ENCODE measurements at regions not wholly inside any gene's neighbourhood (a gene's known extent, or its start where the extent isn't known, plus 50 kb on each side); places are given as distances from the start of the nearest gene placed in this dataset.

GRCh38 chr9:116030517-116030916, 123.1 kb upstream of the PAPPA start:
- Histone ChIP-seq H3K4me3 (ENCODE audit: low read depth in 1 of 2, low read length in 2 of 2) (no peak overlapping the region), H3K27ac (ENCODE audit: low read depth, low read length) (no peak overlapping the region), H3K4me1 (ENCODE audit: control insufficient read depth in 1 of 2, insufficient read depth in 2 of 2, low read length in 2 of 2) (no peaks in the 10 kb centered on the region), H3K9ac (ENCODE audit: low read depth in 1 of 2, low read length in 2 of 2) (no peak overlapping the region), H3K27me3 (ENCODE audit: control insufficient read depth in 1 of 2, insufficient read depth in 2 of 2, low read length in 2 of 2) (no peaks in the 10 kb centered on the region), H3K9me3 (ENCODE audit: control insufficient read depth in 1 of 2, low read length in 2 of 2) (no peaks in the 10 kb centered on the region), H3K36me3 (ENCODE audit: control insufficient read depth in 1 of 2, insufficient read depth in 2 of 2, low read length in 2 of 2) (no peaks in the 10 kb centered on the region)

GRCh38 chr9:116032683-116033440, 120.7 kb upstream of the PAPPA start:
- Histone ChIP-seq H3K27me3 (ENCODE audit: control insufficient read depth in 1 of 2, insufficient read depth in 2 of 2, low read length in 2 of 2) (no peaks in the 10 kb centered on the region), H3K4me3 (ENCODE audit: low read depth in 1 of 2, low read length in 2 of 2) (no peak overlapping the region), H3K27ac (ENCODE audit: low read depth, low read length) (no peak overlapping the region), H3K36me3 (ENCODE audit: control insufficient read depth in 1 of 2, insufficient read depth in 2 of 2, low read length in 2 of 2) (no peaks in the 10 kb centered on the region), H3K9me3 (ENCODE audit: control insufficient read depth in 1 of 2, low read length in 2 of 2) (no peaks in the 10 kb centered on the region), H3K4me1 (ENCODE audit: control insufficient read depth in 1 of 2, insufficient read depth in 2 of 2, low read length in 2 of 2) (no peaks in the 10 kb centered on the region), H3K9ac (ENCODE audit: low read depth in 1 of 2, low read length in 2 of 2) (no peak overlapping the region)

GRCh38 chr9:116039312-116039711, 114.3 kb upstream of the PAPPA start:
- Histone ChIP-seq H3K36me3 (ENCODE audit: control insufficient read depth in 1 of 2, insufficient read depth in 2 of 2, low read length in 2 of 2) (no peaks in the 10 kb centered on the region), H3K4me1 (ENCODE audit: control insufficient read depth in 1 of 2, insufficient read depth in 2 of 2, low read length in 2 of 2) (no peaks in the 10 kb centered on the region), H3K27me3 (ENCODE audit: control insufficient read depth in 1 of 2, insufficient read depth in 2 of 2, low read length in 2 of 2) (no peaks in the 10 kb centered on the region), H3K9ac (ENCODE audit: low read depth in 1 of 2, low read length in 2 of 2) (no peak overlapping the region), H3K9me3 (ENCODE audit: control insufficient read depth in 1 of 2, low read length in 2 of 2) (no peaks in the 10 kb centered on the region), H3K4me3 (ENCODE audit: low read depth in 1 of 2, low read length in 2 of 2) (no peak overlapping the region), H3K27ac (ENCODE audit: low read depth, low read length) (no peak overlapping the region)

GRCh38 chr9:116039893-116040292, 113.7 kb upstream of the PAPPA start:
- Histone ChIP-seq H3K4me3 (ENCODE audit: low read depth in 1 of 2, low read length in 2 of 2) (no peak overlapping the region), H3K27me3 (ENCODE audit: control insufficient read depth in 1 of 2, insufficient read depth in 2 of 2, low read length in 2 of 2) (no peaks in the 10 kb centered on the region), H3K9me3 (ENCODE audit: control insufficient read depth in 1 of 2, low read length in 2 of 2) (no peaks in the 10 kb centered on the region), H3K9ac (ENCODE audit: low read depth in 1 of 2, low read length in 2 of 2) (no peak overlapping the region), H3K36me3 (ENCODE audit: control insufficient read depth in 1 of 2, insufficient read depth in 2 of 2, low read length in 2 of 2) (no peaks in the 10 kb centered on the region), H3K27ac (ENCODE audit: low read depth, low read length) (no peak overlapping the region), H3K4me1 (ENCODE audit: control insufficient read depth in 1 of 2, insufficient read depth in 2 of 2, low read length in 2 of 2) (no peaks in the 10 kb centered on the region)

GRCh38 chr9:116042321-116042720, 111.3 kb upstream of the PAPPA start:
- Histone ChIP-seq H3K27me3 (ENCODE audit: control insufficient read depth in 1 of 2, insufficient read depth in 2 of 2, low read length in 2 of 2) (no peaks in the 10 kb centered on the region), H3K4me1 (ENCODE audit: control insufficient read depth in 1 of 2, insufficient read depth in 2 of 2, low read length in 2 of 2) (no peaks in the 10 kb centered on the region), H3K36me3 (ENCODE audit: control insufficient read depth in 1 of 2, insufficient read depth in 2 of 2, low read length in 2 of 2) (no peaks in the 10 kb centered on the region), H3K9ac (ENCODE audit: low read depth in 1 of 2, low read length in 2 of 2) (no peak overlapping the region), H3K27ac (ENCODE audit: low read depth, low read length) (no peak overlapping the region), H3K4me3 (ENCODE audit: low read depth in 1 of 2, low read length in 2 of 2) (no peak overlapping the region), H3K9me3 (ENCODE audit: control insufficient read depth in 1 of 2, low read length in 2 of 2) (no peaks in the 10 kb centered on the region)

- no peak overlapping the region for H3K27ac ChIP-seq (ENCODE audit: low read depth, low read length)
- H3K27me3 ChIP-seq (ENCODE audit: control insufficient read depth in 1 of 2, insufficient read depth in 2 of 2, low read length in 2 of 2), result no peaks in the 10 kb centered on the region
- no peak overlapping the region for H3K4me3 ChIP-seq (ENCODE audit: low read depth in 1 of 2, low read length in 2 of 2)
- no peaks in the 10 kb centered on the region for H3K4me1 ChIP-seq (ENCODE audit: control insufficient read depth in 1 of 2, insufficient read depth in 2 of 2, low read length in 2 of 2)
- no peak overlapping the region for H3K9ac ChIP-seq (ENCODE audit: low read depth in 1 of 2, low read length in 2 of 2)
- H3K9me3 ChIP-seq (ENCODE audit: control insufficient read depth in 1 of 2, low read length in 2 of 2), result no peaks in the 10 kb centered on the region
- H3K36me3 ChIP-seq (ENCODE audit: control insufficient read depth in 1 of 2, insufficient read depth in 2 of 2, low read length in 2 of 2), result no peaks in the 10 kb centered on the region
Observed at GRCh38 chr9:116045083-116045482, 108.5 kb upstream of the PAPPA start.

GRCh38 chr9:116048081-116048480, 105.5 kb upstream of the PAPPA start:
- no peak overlapping the region for H3K9ac ChIP-seq (ENCODE audit: low read depth in 1 of 2, low read length in 2 of 2)
- H3K9me3 ChIP-seq (ENCODE audit: control insufficient read depth in 1 of 2, low read length in 2 of 2), result no peaks in the 10 kb centered on the region
- no peak overlapping the region for H3K27ac ChIP-seq (ENCODE audit: low read depth, low read length)
- no peaks in the 10 kb centered on the region for H3K4me1 ChIP-seq (ENCODE audit: control insufficient read depth in 1 of 2, insufficient read depth in 2 of 2, low read length in 2 of 2)
- no peak overlapping the region for H3K4me3 ChIP-seq (ENCODE audit: low read depth in 1 of 2, low read length in 2 of 2)
- H3K27me3 ChIP-seq (ENCODE audit: control insufficient read depth in 1 of 2, insufficient read depth in 2 of 2, low read length in 2 of 2), result no peaks in the 10 kb centered on the region
- no peaks in the 10 kb centered on the region for H3K36me3 ChIP-seq (ENCODE audit: control insufficient read depth in 1 of 2, insufficient read depth in 2 of 2, low read length in 2 of 2)

GRCh38 chr9:116049456-116049855, 104.1 kb upstream of the PAPPA start:
- no peak overlapping the region for H3K9ac ChIP-seq (ENCODE audit: low read depth in 1 of 2, low read length in 2 of 2)

GRCh38 chr9:116051528-116051927, 102.1 kb upstream of the PAPPA start:
- H3K9ac ChIP-seq (ENCODE audit: low read depth in 1 of 2, low read length in 2 of 2), result no peak overlapping the region
- no peaks in the 10 kb centered on the region for H3K27me3 ChIP-seq (ENCODE audit: control insufficient read depth in 1 of 2, insufficient read depth in 2 of 2, low read length in 2 of 2)
- H3K4me3 ChIP-seq (ENCODE audit: low read depth in 1 of 2, low read length in 2 of 2), result no peak overlapping the region
- H3K4me1 ChIP-seq (ENCODE audit: control insufficient read depth in 1 of 2, insufficient read depth in 2 of 2, low read length in 2 of 2), result no peaks in the 10 kb centered on the region
- H3K27ac ChIP-seq (ENCODE audit: low read depth, low read length), result no peak overlapping the region
- no peaks in the 10 kb centered on the region for H3K36me3 ChIP-seq (ENCODE audit: control insufficient read depth in 1 of 2, insufficient read depth in 2 of 2, low read length in 2 of 2)
- H3K9me3 ChIP-seq (ENCODE audit: control insufficient read depth in 1 of 2, low read length in 2 of 2), result no peaks in the 10 kb centered on the region

More at GRCh38 chr9:116049456-116049855, 104.1 kb upstream of the PAPPA start:
- no peaks in the 10 kb centered on the region for H3K4me1 ChIP-seq (ENCODE audit: control insufficient read depth in 1 of 2, insufficient read depth in 2 of 2, low read length in 2 of 2)
- H3K27me3 ChIP-seq (ENCODE audit: control insufficient read depth in 1 of 2, insufficient read depth in 2 of 2, low read length in 2 of 2), result no peaks in the 10 kb centered on the region
- no peak overlapping the region for H3K27ac ChIP-seq (ENCODE audit: low read depth, low read length)
- no peaks in the 10 kb centered on the region for H3K9me3 ChIP-seq (ENCODE audit: control insufficient read depth in 1 of 2, low read length in 2 of 2)
- H3K36me3 ChIP-seq (ENCODE audit: control insufficient read depth in 1 of 2, insufficient read depth in 2 of 2, low read length in 2 of 2), result no peaks in the 10 kb centered on the region
- H3K4me3 ChIP-seq (ENCODE audit: low read depth in 1 of 2, low read length in 2 of 2), result no peak overlapping the region

GRCh38 chr9:116055536-116055935, 98.1 kb upstream of the PAPPA start:
- no peak overlapping the region for H3K4me3 ChIP-seq (ENCODE audit: low read depth in 1 of 2, low read length in 2 of 2)
- no peak overlapping the region for H3K27ac ChIP-seq (ENCODE audit: low read depth, low read length)
- H3K4me1 ChIP-seq (ENCODE audit: control insufficient read depth in 1 of 2, insufficient read depth in 2 of 2, low read length in 2 of 2), result no peaks in the 10 kb centered on the region
- no peaks in the 10 kb centered on the region for H3K27me3 ChIP-seq (ENCODE audit: control insufficient read depth in 1 of 2, insufficient read depth in 2 of 2, low read length in 2 of 2)
- no peaks in the 10 kb centered on the region for H3K36me3 ChIP-seq (ENCODE audit: control insufficient read depth in 1 of 2, insufficient read depth in 2 of 2, low read length in 2 of 2)
- no peak overlapping the region for H3K9ac ChIP-seq (ENCODE audit: low read depth in 1 of 2, low read length in 2 of 2)
- no peaks in the 10 kb centered on the region for H3K9me3 ChIP-seq (ENCODE audit: control insufficient read depth in 1 of 2, low read length in 2 of 2)
